HCT116 (cell line): ENCODE measurements at regions not wholly inside any gene's neighbourhood (a gene's known extent, or its start where the extent isn't known, plus 50 kb on each side); places are given as distances from the start of the nearest gene placed in this dataset.

Experiments
- ATAC-seq: fragments of 200-7000 bp; cut with Tn5 transposase; 2 replicates; pipeline ENCODE4 v1.9.1; 2020; ENCODE audit warnings: mild to moderate bottlenecking, moderate library complexity
- BruUV-seq: library from RNA; stranded (reverse); fragments of 400-500 nt; replicated peaks from 2 replicates; lab custom pipeline; 2021; lab: Mats Ljungman, UMichigan
- CTCF ChIA-PET: fragments of 300-600 bp; sonication (Branson Sonifier 250); formaldehyde crosslinking; loops from one replicate; lab custom pipeline; 2021; ENCODE audit warnings: antibody characterized with exemption; lab: Charles Lee
- POLR2A ChIA-PET: fragments of 300-600, 350-600 bp; sonication (Branson Sonifier 250); formaldehyde crosslinking; loops from one replicate; lab custom pipeline; 2021; ENCODE audit warnings: antibody characterized with exemption; lab: Charles Lee
- RAD21 ChIA-PET, 2 experiments: fragments of 300-600 bp; sonication (Branson Sonifier 250); formaldehyde crosslinking; loops; one replicate each; lab custom pipeline; 2023; ENCODE audit warnings: low total read pairs in 2 of 2; ENCODE audit not compliant: uncharacterized antibody in 2 of 2, unreplicated experiment in 2 of 2, low non-redundant PET in 1 of 2; lab: Charles Lee
- DNase-seq: peaks from one replicate; pipeline ENCODE4 v3.0.0-alpha.2; 2010; ENCODE audit warnings: low read depth, low spot score
- H2AFZ ChIP-seq: fragments of 200-600 bp; shearing (Covaris generic), sonication (generic); 2 replicates; pipeline ENCODE4 v1.6.1; 2017; ENCODE audit warnings: low read depth, mixed run types, mixed read lengths, antibody characterized with exemption, low read length; ENCODE audit not compliant: poor library complexity, severe bottlenecking
- H3K27ac ChIP-seq: 2 replicates; pipeline ENCODE4 v1.5.1; 2012; ENCODE audit warnings: low read depth, low read length
- H3K27me3 ChIP-seq: fragments of 200-600 bp; sonication (generic); 2 replicates; pipeline ENCODE4 v1.6.1; 2016; ENCODE audit warnings: mixed run types, low read length, mixed read lengths; ENCODE audit not compliant: insufficient read depth
- H3K36me3 ChIP-seq, 2 experiments: fragments of 200-500 bp in 1 of 2; fragments of 200-600 bp in 1 of 2; sonication (Bioruptor generic) in 1 of 2; sonication (generic) in 1 of 2; 2 replicates each; pipeline versions ENCODE4 v1.5.1 to v1.6.1; 2014 to 2016; ENCODE audit warnings: low read length in 2 of 2, inconsistent platforms in 1 of 2, mixed read lengths in 1 of 2, mixed run types in 1 of 2; ENCODE audit not compliant: insufficient read depth in 2 of 2, control insufficient read depth in 1 of 2
- H3K4me1 ChIP-seq, 2 experiments: fragments of 200-600 bp in 1 of 2; sonication (generic) in 1 of 2; 2 replicates each; pipeline versions ENCODE4 v1.5.1 to v1.6.1; 2012 to 2017; ENCODE audit warnings: low read length in 2 of 2, inconsistent platforms in 1 of 2, mild to moderate bottlenecking in 1 of 2, mixed read lengths in 1 of 2, mixed run types in 1 of 2, moderate library complexity in 1 of 2; ENCODE audit not compliant: insufficient read depth in 2 of 2, control insufficient read depth in 1 of 2
- H3K4me2 ChIP-seq: fragments of 200-600 bp; sonication (generic); 2 replicates; pipeline ENCODE4 v1.6.1; 2017; ENCODE audit warnings: mixed run types, low read length, mixed read lengths
- H3K4me3 ChIP-seq, 2 experiments: fragments of 200-600 bp in 1 of 2; sonication (generic) in 1 of 2; replicated peaks in 1 of 2; 2 replicates each; pipeline ENCODE4 v1.5.1; 2011 to 2016; ENCODE audit warnings: low read length in 2 of 2, control low read depth in 1 of 2, low read depth in 1 of 2, mild to moderate bottlenecking in 1 of 2, mixed read lengths in 1 of 2, mixed run types in 1 of 2
- H3K79me2 ChIP-seq: fragments of 200-600 bp; sonication (generic); 2 replicates; pipeline ENCODE4 v1.6.1; 2017; ENCODE audit warnings: mild to moderate bottlenecking, mixed run types, low read length, moderate library complexity, mixed read lengths; ENCODE audit not compliant: insufficient read depth
- H3K9ac ChIP-seq: fragments of 200-600 bp; sonication (generic); 2 replicates; pipeline ENCODE4 v1.6.1; 2016; ENCODE audit warnings: low read length, mixed read lengths
- H3K9me2 ChIP-seq: fragments of 200-600 bp; sonication (generic), shearing (Covaris generic); 2 replicates; pipeline ENCODE4 v1.6.1; 2017; ENCODE audit warnings: mixed run types, mild to moderate bottlenecking, moderate library complexity; ENCODE audit not compliant: insufficient read depth
- H3K9me3 ChIP-seq, 2 experiments: fragments of 200-500 bp in 1 of 2; fragments of 200-600 bp in 1 of 2; sonication (Bioruptor generic) in 1 of 2; sonication (generic) in 1 of 2; 2 replicates each; pipeline ENCODE4 v1.6.1; 2014 to 2017; ENCODE audit warnings: low read length in 2 of 2, mixed read lengths in 2 of 2, inconsistent platforms in 1 of 2, low read depth in 1 of 2, mild to moderate bottlenecking in 1 of 2, mixed run types in 1 of 2, moderate library complexity in 1 of 2; ENCODE audit not compliant: control insufficient read depth in 1 of 2, insufficient read depth in 1 of 2
- H4K20me1 ChIP-seq: fragments of 200-600 bp; sonication (generic), shearing (Covaris generic); 2 replicates; pipeline ENCODE4 v1.6.1; 2017; ENCODE audit warnings: mixed run types, mild to moderate bottlenecking, moderate library complexity; ENCODE audit not compliant: insufficient read depth
- EGR1 ChIP-seq: IDR thresholded peaks from 2 replicates; pipeline ENCODE4 v1.6.1; 2012; ENCODE audit warnings: low read depth
- POLR2AphosphoS5 ChIP-seq: IDR thresholded peaks from 2 replicates; pipeline ENCODE4 v1.6.1; 2011; ENCODE audit warnings: mild to moderate bottlenecking, low read depth, low read length, moderate library complexity
- RAD21 ChIP-seq: IDR thresholded peaks from 2 replicates; pipeline ENCODE4 v1.6.1; 2012; ENCODE audit warnings: low read depth, mild to moderate bottlenecking
- SP1 ChIP-seq: IDR thresholded peaks from 2 replicates; pipeline ENCODE4 v1.6.1; 2012; ENCODE audit warnings: low read depth
- intact Hi-C: fragments of 100-400 bp; cut with micrococcal nuclease; formaldehyde crosslinking; loops from 2 replicates; pipeline ENCODE4 v1.10.0; 2022
- TF ChIP-seq, protein P1 (sequence below): IDR thresholded peaks from 2 replicates; pipeline ENCODE4 v1.6.1; 2012
- TF ChIP-seq, protein P2 (sequence below): IDR thresholded peaks from 2 replicates; pipeline ENCODE4 v1.6.1; 2012; ENCODE audit warnings: low read depth

DNA sequence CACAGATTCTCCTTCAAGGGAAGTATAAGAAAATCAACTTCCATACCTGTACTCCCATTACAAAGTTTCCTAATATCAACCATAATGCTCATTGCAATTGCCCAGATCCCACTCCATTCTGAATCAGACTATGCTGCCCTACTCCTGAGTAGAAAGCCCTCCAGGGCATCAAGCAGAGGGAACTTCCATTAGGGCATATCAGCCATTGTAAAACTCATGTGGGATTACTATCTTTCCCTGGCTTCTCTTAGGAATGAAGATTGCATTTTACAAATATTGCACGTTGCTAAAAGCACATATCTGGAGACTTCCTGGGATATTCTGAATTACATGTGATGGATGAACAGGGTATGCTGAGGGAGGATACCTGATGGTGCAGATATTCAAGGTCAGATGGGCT is 263.2 kb downstream of the FOXA2 start:
- Histone ChIP-seq H3K9ac (no peak overlapping the region), H3K9me2 (no peaks in the 10 kb centered on the region), H2AFZ (no peak overlapping the region), H4K20me1 (no peaks in the 10 kb centered on the region), H3K36me3 (no peaks in the 10 kb centered on the region), H3K4me3 (no peak overlapping the region), H3K9me3 (no peaks in the 10 kb centered on the region), H3K4me2 (no peak overlapping the region), H3K79me2 (no peaks in the 10 kb centered on the region), H3K27me3 (peaks cover 35% of the 10 kb centered on the region; the same call in 1 of the 2 replicates), H3K4me1 (no peaks in the 10 kb centered on the region), H3K27ac (no peak overlapping the region)
- no peak for TF ChIP-seq EGR1
- no peak for TF ChIP-seq SP1
- no peak for TF ChIP-seq RAD21
- TF ChIP-seq POLR2AphosphoS5, result no peak
- TF ChIP-seq, protein P1, sequence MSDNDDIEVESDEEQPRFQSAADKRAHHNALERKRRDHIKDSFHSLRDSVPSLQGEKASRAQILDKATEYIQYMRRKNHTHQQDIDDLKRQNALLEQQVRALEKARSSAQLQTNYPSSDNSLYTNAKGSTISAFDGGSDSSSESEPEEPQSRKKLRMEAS, result no peak
- TF ChIP-seq, protein P2, sequence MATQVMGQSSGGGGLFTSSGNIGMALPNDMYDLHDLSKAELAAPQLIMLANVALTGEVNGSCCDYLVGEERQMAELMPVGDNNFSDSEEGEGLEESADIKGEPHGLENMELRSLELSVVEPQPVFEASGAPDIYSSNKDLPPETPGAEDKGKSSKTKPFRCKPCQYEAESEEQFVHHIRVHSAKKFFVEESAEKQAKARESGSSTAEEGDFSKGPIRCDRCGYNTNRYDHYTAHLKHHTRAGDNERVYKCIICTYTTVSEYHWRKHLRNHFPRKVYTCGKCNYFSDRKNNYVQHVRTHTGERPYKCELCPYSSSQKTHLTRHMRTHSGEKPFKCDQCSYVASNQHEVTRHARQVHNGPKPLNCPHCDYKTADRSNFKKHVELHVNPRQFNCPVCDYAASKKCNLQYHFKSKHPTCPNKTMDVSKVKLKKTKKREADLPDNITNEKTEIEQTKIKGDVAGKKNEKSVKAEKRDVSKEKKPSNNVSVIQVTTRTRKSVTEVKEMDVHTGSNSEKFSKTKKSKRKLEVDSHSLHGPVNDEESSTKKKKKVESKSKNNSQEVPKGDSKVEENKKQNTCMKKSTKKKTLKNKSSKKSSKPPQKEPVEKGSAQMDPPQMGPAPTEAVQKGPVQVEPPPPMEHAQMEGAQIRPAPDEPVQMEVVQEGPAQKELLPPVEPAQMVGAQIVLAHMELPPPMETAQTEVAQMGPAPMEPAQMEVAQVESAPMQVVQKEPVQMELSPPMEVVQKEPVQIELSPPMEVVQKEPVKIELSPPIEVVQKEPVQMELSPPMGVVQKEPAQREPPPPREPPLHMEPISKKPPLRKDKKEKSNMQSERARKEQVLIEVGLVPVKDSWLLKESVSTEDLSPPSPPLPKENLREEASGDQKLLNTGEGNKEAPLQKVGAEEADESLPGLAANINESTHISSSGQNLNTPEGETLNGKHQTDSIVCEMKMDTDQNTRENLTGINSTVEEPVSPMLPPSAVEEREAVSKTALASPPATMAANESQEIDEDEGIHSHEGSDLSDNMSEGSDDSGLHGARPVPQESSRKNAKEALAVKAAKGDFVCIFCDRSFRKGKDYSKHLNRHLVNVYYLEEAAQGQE, result no peak
- RAD21 ChIA-PET, result no interaction called here
- intact Hi-C loops, result no loop called here
- BruUV-seq, result no TSS peak
- ATAC-seq (no peak), DNase-seq (no peak)
- CTCF ChIA-PET, result no interaction called here
- POLR2A ChIA-PET, result no interaction called here
